ENCODE measurements at regions not wholly inside any gene's neighbourhood (a gene's known extent, or its start where the extent isn't known, plus 50 kb on each side); places are given as distances from the start of the nearest gene placed in this dataset.
"Not testable (repeated sequence)": the region's sequence is repeated elsewhere in the genome, so short reads cannot be mapped to it uniquely, and the experiment has no call there.

DNA sequence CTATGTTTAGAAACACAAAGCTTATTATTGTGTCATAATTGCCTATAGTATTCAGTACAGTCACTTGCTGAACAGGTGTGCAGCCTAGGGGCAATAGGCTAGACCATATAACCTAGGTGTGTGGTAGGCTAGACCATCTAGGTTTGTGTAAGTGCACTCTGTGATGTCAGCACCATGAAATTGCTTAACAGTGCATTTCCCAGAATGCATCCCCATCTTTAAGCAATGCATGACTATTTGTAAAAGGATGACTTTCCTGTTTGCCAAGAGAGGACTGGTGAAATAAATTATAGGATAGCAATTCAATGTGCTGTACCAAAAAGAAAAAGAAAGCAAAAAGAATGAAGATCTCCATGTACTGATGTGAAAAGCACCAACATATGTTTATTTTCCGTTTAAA, 288.7 kb upstream of the AUTS2 start:
- no peak for DNase-seq (ENCODE audit: low read depth in 2 of 2)

- no peak for DNase-seq (ENCODE audit: low read depth in 2 of 2)
These were observed 286.8 kb upstream of the AUTS2 start for GRCh38 chr7:69311489-69311888.

DNA sequence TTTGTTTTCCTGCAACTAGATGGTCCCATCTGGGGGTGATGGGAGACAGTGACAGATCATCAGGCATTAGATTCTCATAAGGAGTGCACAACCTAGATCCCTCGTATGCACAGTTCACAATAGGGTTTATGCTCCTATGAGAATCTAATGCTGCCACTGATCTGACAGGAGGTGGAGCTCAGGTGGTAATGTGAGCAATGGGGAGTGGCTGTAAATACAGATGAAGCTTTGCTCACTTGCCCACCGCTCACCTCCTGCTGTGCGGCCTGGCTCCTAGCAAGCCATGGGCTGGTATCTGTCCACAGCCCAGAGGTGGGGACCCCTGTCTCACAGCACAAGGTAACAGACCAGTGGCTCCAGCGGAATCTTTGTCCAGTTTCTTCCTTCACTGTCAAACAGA, 284.4 kb upstream of the AUTS2 start:
- DNase-seq (ENCODE audit: low read depth in 2 of 2) = not testable (repeated sequence)

DNA sequence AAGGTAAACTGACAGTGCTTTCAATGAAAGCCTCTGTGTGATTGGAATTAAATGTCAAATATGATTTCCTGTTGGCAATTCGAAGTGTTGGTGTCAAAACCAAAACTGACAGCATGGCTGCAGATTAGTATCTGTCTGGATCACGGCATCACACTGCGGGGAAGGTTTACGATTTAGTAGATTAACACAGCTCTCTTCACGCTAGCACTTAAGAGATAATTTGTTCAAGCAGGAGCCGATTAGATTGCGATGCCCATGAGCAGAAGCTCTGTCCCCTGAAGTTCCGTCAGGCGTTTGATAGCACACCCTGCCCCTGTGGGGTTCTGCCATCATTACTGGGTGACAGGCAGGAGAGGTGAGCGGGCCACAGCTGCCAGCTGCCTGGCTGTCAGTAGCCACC, 279.5 kb upstream of the AUTS2 start:
- DNase-seq (ENCODE audit: low read depth in 2 of 2) = no peak

- no peak for DNase-seq (ENCODE audit: low read depth in 2 of 2)
These were observed 269.8 kb upstream of the AUTS2 start for GRCh38 chr7:69328516-69328915.

DNA sequence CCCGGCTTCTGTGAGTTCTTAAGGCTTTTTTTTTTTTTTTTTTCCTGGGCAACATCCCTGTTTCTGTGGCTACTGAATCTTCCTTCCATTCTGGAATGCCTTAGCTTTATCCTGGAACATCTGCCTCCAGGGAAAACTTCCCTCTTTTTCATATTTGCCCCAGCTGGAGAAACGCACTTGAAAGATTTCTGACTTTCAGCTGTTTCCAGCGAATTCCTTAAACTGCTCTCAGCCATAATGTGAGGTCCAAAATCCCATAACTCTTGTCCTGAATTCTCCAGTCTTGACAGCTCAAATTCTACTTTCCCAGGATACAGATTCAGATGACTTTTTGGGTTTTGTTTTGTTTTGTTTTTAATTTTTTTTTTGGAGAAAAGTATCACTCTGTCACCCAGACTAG, 263.6 kb upstream of the AUTS2 start:
- DNase-seq (ENCODE audit: low read depth in 2 of 2) = no peak

DNA sequence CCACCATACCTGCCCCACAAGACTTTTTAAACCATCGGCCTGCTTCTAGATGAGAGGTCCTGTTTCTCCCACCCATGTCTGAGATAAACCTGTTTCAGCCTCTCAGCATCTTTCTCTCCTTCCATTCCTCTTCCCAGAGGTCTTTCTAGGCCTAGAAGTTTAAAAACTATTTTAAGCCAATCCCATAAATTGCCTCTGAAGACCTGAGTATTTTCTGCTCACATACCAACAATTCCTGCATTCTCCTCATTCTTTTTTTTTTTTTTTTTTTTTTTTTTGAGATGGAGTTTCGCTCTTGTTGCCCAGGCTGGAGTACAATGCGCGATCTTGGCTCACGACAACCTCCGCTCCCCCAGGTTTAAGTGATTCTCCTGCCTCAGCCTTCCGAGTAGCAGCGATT, 262.9 kb upstream of the AUTS2 start:
- no peak for DNase-seq (ENCODE audit: low read depth in 2 of 2)

DNA sequence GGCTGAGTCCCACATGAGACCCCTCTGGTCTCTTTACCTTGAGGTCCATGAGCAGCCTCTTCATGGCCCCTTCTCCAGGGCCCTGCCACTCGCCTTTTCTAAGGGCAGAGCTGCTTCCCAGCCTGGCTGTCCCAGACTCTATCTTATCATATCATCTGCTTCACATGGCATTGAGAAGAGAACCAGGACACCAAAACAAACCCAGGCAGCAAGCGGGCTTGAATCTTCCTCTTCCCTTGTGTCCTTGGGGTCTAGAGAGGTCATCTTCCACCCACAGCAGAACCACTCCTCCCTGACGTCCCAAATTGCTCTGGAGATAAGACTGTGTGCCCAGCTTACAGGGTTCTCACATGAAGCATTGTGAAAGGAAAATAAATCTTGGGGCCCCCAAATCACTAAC, 261.3 kb upstream of the AUTS2 start:
- DNase-seq (ENCODE audit: low read depth in 2 of 2) = no peak

- DNase-seq (ENCODE audit: low read depth in 2 of 2) = no peak
These were observed 260.1 kb upstream of the AUTS2 start for GRCh38 chr7:69338144-69338543.

GRCh38 chr7:69341288-69341687, 257.0 kb upstream of the AUTS2 start:
- no peak for DNase-seq (ENCODE audit: low read depth in 2 of 2)

DNA sequence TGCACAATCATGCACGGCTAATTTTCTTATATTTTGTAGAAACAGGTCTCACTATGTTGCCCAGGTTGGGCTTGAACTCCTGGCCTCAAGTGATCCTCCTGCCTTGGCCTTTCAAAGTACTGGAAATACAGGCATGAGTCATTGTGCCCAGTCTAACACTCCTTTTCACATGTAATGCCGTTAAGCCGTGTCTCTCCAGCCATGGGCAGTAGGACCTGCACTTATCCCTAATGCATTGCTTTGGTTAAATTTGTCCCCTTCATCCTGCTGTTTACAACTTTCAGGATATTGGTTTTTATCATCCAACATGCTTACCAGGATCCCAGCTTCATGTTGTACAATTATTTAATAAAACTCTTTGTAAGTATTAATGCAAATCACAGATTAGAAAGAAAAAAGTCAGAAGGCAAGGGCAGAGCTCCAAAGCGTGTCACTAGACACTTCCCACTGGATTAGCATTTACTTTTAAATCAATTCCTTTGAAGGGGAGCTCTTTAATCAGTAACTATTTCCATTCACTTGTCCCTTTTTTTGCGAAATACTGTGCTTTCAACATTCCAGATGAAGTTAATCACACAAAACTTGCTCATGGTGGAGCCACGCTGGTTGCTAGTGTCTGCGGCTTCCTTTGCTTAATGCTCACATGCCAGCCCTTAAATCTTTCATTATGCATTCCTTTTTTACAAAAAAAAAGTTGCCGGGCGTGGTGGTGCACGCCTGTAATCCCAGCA, 256.0 kb upstream of the AUTS2 start:
- no peak for DNase-seq (ENCODE audit: low read depth in 2 of 2)

DNA sequence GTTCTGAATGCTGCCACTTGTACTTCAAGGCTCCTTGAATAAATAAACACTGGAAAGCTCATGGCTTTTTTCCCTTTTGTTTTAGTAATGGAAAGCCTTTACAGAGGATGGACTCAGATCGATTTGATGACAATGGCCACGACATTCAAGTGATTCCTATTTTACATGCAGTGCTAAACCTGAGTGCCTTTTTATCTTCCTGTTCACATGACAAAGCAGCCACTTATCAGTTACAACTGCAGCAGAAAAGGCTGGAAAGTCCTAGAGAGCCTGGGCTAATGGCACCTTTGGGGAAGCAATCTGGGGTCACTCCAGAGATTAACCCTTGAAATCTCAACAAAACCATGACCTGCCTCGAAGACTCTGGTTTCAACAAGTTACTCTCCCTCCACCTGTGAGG, 249.0 kb upstream of the AUTS2 start:
- DNase-seq (ENCODE audit: low read depth in 2 of 2) = no peak

GRCh38 chr7:69358163-69358821, 240.0 kb upstream of the AUTS2 start:
- DNase-seq (ENCODE audit: low read depth in 2 of 2) = no peak

GRCh38 chr7:69359003-69359700, 239.1 kb upstream of the AUTS2 start:
- no peak for DNase-seq (ENCODE audit: low read depth in 2 of 2)

- no peak for DNase-seq (ENCODE audit: low read depth in 2 of 2)
These were observed 237.4 kb upstream of the AUTS2 start for GRCh38 chr7:69360913-69361312.

DNA sequence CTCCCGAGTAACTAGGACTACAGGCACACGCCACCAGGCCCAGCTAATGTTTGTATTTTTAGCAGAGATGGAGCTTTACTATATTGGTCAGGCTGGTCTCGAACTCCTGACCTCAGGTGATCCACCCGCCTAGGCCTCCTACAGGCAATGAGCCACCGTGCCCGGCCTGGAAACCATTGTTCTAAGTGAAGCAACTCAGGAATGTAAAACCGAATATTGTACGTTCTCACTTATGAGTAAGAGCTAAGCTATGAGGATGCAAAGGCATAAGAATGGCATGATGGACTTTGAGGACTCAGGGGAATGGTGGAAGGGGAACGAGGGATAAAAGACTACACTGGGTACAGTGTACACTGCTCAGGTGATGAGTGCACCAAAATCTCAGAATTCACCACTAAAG, 235.1 kb upstream of the AUTS2 start:
- no peak for DNase-seq (ENCODE audit: low read depth in 2 of 2)

DNA sequence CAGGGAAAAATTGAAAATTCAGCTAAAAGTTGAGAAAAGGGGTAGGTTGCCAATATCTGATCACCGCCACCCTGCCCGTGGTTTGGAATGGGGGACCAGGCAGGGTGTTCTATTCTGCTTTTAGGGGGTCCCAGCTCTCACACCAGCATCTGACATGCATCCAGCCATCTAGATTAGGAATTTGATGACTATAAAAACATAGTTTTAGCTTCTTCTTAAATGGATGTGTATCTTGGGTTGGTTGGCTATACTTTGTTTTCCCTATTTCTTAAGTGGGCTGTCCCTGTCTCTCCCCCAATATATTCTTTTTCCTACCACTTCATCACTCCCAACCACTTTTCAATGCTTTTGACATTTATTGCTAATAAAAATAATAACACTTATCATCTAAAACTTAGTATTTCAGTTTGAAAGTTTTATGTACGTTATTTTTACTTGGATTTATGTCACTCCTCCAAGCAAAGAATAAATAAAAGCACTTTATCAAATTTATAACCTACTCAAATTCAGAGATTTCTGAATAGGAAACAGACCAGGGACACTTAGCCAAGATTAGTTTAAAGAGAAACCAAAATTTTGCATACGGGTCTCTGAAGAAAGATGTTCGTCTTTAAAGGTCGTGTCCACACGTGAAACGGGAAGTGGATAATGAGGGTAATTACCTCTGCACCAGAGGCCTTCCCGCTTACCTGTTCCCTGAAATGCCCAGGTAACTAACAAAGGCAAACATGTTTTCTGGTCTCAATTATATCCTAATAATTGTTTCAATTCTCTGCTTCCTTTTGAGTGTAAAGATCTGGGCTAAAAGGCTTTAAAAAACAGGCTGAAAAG, 233.2 kb upstream of the AUTS2 start:
- no peak for DNase-seq (ENCODE audit: low read depth in 2 of 2)

GRCh38 chr7:69365651-69366192, 232.6 kb upstream of the AUTS2 start:
- DNase-seq (ENCODE audit: low read depth in 2 of 2) = no peak

GRCh38 chr7:69367780-69368179, 230.5 kb upstream of the AUTS2 start:
- DNase-seq (ENCODE audit: low read depth in 2 of 2) = no peak

DNA sequence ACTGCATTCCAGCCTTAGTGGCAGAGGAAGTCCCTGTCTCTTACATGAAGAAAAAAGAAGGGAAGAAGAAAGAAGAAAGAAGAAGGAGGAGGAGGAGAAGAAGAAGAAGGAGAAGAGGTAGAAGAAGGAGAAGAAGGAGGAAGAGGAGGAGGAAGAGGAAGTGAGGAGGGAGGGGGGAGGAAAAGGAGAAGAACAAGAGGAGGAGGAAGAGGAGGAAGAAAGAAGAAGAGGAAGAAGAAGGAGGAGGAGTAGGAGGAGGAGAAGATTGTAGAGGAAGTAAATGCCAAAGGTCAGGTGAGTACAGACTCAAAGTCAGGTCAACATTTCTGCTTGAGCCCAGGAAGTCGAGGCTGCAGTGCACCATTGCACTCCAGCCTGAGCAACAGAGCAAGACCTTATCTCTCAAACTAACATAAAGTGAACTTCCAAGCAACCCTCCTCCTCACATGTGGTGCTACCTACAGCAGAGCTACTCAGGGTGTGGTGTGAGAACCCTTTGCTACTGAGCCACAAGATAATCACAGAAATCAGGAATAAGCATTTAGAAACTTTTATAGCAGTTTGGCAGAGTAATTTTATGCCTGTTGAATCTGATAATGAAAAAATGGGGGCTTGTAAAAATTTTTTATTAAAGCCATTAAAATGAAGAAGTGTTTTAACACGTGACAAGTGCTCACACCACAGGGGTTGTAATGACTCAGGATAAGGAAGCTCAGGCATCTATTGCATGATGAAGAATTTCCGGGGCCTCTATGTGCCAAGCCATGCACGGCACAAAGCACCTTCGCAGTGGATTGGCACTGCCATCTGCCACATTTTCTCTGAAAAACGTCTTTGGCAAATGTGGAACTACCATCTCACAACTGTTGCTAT, 224.9 kb upstream of the AUTS2 start:
- no peak for DNase-seq (ENCODE audit: low read depth in 2 of 2)

- no peak for DNase-seq (ENCODE audit: low read depth in 2 of 2)
These were observed 224.2 kb upstream of the AUTS2 start for GRCh38 chr7:69374044-69374425.

All from stimulated activated CD4-positive, alpha-beta T cell treated with anti-CD3 and anti-CD28 coated beads, Interleukin-15, amount 100 ng/mL, for 48 hours (primary cell).